GOT3 (cell line): ENCODE measurements at regions not wholly inside any gene's neighbourhood (a gene's known extent, or its start where the extent isn't known, plus 50 kb on each side); places are given as distances from the start of the nearest gene placed in this dataset.
"Not testable (repeated sequence)": the region's sequence is repeated elsewhere in the genome, so short reads cannot be mapped to it uniquely, and the experiment has no call there.

Source experiments
- DNase-seq: peaks from one replicate; lab custom pipeline; 2025; ENCODE audit warnings: mixed read lengths; lab: John Stamatoyannopoulos, UW

- no peak for DNase-seq
These were observed 636.7 kb downstream of the RFPL4B start for GRCh38 chr6:112983713-112984261.

DNA sequence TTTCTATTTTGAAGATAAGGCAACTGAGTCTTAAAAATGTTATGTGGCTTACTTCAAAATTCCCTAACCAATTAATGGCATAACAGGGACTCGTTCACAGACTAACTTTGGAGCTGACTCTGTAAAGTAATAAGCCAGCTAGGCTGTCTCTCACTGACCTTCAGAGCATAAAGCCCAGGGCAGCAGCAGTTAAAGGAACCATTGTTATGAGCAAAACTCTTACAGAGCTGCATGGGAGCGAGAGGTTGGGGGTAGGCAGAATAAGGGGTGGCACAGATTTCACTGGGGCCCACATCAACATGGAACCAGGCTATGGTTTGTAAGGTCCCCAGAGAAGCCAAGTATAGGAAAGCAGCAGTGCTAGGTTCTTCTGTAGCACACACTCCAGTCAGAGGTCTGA lies 637.8 kb downstream of the RFPL4B start:
- DNase-seq = no peak

GRCh38 chr6:112986321-112986720 lies 639.2 kb downstream of the RFPL4B start:
- DNase-seq = no peak

DNA sequence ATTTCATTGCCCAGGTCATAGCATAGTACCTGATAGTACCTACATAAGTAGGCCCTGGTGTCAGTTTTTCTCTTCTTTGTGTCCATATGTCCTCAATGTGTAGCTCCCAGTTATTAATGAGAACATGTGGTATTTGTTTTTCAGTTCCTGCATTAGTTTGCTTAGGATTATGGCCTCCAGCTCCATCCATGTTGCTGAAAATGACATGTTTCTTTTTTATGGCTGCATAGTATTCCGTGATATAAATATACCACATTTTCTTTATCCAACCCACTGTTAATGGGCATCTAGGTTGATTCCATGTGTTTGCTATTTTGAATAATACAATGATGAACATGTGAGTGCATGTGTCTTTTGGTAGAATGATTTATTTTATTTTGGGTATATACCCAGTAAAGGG lies 641.6 kb downstream of the RFPL4B start:
- no peak for DNase-seq

- no peak for DNase-seq
These were observed 643.8 kb downstream of the RFPL4B start for GRCh38 chr6:112990971-112991370.

DNA sequence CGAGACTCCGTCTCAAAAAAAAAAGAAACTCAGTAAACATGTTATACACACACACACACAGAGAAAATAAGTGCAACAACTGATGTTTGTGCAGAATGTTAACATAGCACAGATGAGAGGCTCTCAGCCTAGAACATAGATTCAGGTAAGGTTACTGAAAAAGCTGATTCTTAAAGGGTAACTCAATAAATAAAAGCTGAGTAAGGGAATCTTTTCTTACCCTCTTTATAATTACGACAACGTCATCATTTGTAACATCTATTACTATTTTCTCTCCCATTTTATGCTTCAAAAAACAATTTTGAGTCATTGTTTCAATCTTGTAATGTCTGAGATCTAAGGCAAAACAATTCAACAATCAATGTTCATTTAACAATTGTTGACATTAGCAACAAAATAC lies 644.8 kb downstream of the RFPL4B start:
- no peak for DNase-seq

- no peak for DNase-seq
These were observed 650.4 kb downstream of the RFPL4B start for GRCh38 chr6:112997421-112998085.

DNA sequence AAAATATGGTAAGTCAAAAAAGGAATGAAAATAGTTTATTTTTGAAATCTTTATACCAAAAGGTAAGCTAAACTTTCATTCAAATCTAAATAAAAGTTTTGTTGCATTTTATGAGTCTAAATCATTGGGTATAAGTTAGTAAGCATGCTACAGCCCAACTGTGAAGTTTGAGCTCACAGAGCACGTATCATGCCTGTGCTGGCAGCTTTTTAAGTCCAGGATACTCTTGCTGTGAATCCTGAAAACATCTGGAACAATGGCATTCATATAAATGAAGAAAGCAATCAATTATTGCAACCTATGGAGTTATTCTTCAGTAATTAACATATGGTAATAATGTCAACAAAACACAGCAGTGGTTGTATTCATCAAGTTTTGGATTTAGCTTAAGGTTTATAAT lies 656.9 kb downstream of the RFPL4B start:
- no peak for DNase-seq

DNA sequence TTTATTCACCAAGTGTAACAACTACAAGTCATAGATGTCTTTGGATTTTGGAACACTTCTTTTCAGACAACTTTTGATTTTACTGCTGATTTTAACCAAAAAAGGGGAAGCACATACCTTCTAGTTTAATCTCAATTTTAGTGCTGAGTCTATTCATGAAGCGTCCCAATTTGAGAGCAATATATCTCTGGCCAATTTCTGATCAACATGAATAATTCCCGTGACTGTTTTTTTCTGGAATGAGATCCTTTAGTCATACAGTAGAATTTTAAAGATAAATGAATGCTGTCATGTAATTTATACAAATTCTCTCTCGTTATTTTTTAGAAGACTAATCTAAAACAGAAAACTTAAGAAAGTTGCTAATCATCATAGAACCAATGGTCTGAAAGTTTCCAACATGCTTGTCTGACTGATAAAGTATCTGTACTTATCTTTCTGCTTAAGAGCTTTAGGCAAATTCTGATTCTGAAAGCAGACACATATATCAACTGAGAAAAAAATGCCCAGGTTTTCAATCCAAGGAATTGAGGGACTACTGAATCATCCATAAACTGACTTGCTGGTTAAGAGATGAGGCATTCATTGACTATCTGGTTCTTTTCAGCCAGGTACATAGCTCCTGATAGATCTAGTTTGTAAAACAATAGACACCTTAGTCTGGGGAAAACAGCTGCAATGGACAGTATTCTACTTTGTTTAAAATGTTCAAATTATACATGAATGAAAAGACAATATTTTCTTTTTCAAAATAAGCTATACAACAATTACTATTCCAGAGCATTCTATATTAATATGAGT lies 657.5 kb downstream of the RFPL4B start:
- no peak for DNase-seq

- DNase-seq = no peak
These were observed 659.4 kb downstream of the RFPL4B start for GRCh38 chr6:113006494-113006893.

GRCh38 chr6:113009682-113010081 lies 662.6 kb downstream of the RFPL4B start:
- no peak for DNase-seq

DNA sequence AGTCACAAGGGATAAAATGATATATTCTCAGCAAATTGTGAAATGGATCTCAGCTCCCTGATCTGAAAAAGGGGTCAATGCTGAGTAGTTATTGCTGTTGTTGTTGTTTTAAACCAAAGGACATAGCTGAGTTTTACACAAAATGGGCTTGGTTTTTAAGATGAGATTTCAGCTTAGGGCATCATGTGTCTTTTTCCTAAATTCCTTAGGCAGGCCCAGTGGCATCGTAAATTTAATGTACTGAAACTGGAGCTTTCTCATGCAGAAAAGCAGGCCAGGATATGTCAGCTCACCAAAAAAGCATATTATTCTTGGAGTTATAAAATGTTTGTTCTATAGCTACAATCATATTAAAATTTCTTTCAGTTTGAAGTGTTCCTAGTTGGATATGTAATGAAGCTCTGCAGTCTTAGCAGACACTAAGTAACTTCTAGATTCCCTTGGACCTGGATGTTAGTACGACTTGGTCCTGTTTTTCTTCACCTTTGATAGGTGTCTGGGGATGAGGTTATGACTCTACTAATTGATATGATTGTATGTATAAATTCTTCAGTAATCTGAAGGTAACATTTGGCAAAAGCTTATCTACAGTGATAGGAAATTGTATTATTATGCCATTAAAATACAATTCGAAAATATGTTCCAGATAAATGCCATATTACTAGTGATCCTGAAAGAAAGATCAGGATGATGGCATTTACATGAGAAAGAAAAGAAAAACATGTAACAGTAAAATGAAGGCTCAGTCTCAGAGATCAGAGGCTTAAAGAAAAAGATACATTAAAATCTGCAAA lies 663.3 kb downstream of the RFPL4B start:
- DNase-seq = no peak

DNA sequence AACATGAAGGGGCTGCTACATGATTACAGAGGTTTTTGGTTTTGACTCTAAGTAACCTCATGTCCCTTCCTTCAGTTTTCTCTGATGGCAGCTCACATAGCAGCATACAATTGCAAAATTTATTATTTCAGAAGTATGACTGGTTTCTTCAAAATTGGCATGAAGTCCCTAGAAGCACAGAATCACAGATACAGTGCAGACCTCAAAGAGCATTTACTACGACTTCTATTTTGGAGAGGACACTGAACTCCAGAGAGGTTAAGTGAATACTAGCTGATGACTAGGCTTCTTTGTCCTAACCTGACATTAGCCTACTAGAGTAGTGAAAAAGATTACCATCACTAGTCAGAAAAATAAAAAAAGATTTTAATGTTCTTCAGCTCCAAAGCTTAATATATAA lies 664.3 kb downstream of the RFPL4B start:
- DNase-seq = no peak

GRCh38 chr6:113011801-113012200 lies 664.7 kb downstream of the RFPL4B start:
- no peak for DNase-seq

DNA sequence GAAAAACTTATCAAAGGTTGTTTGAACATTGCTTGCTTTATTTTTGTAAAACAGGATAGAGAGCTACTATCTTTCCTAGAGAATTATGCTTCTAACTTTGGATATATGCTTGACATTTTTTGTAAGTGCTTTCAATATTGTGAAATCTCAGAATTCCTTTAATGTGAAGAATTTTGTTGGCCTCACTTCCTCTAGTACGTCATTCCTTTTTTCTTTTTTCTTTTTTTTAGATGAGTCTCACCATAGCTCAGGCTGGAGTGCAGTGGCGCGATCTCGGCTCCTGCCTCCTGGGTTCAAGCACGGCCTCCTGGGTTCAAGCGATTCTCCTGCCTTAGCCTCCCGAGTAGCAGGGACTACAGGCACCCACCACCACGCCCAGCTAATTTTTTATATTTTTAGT lies 668.1 kb downstream of the RFPL4B start:
- no peak for DNase-seq

DNA sequence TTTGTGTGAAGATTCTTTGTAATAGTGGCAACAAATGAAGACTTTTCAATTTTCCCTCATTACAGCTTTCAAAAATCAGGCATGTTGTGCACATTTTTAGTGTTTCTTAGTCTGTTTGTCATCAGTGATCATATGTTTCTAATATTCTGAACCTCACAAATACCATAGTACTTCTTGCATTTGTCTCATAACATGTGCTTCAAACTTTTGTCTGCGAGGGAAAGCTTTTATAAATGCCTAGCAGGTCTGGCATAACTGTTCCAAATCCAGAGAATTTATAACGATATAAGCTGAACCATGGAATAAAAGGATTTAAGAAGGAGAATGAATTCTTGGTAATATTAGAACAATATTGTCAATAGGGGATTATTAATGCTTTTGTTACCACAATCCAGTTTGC lies 670.2 kb downstream of the RFPL4B start:
- DNase-seq = no peak

DNA sequence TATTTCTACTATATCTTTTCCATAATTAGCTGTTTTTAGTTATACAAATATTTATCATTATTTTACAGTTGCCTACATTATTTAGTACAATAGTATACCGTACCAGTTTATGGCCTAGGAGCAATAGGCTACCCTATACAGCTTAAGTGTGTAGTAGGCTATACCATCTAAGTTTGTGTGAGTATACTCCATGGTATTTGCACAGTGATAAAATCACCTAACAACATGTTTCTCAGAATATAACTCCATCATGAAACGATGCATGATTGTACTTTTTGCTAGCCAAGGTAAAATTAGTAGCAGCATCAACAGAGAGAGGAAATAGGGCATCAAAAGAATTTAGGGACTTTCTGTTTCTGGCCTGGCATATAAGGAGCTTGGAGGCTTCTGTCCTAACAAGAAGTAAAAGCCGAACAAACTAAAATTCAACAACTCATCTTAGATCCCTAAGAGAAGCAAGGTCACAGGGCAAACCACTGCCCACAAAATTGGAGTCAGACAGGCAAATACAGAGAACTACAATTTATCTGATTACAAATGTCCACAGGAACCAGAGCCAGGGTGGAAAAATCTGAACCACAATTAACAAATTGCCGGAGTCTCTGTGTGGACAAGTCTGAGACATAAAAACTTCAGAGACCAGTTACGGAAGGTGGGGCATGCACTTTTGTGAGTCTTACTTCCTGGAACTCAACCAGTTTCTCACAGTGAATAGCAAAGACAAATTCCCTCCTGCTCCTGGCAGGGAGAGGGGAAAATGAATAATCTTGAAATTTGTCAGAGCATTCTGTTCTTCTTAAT lies 671.4 kb downstream of the RFPL4B start:
- no peak for DNase-seq

- DNase-seq = no peak
These were observed 672.0 kb downstream of the RFPL4B start for GRCh38 chr6:113019176-113019575.

DNA sequence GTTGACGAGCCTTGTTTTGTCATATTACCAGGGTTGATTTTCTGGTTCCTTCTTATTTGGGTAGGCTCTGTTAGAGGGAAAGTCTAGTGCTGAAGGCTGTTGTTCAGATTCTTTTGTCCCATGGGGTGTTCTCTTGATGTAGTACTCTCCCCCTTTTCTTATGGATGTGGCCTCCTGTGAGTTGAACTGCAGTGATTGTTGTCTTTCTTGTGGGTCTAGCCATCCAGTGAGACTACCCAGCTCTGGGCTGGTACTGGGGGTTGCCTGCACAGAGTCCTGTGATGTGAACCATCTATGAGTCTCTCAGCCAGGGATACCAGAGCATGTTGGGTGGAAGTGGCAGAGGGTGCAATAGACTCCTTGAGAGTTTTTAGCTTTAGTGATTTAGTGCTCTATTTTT lies 680.6 kb downstream of the RFPL4B start:
- DNase-seq = no peak

DNA sequence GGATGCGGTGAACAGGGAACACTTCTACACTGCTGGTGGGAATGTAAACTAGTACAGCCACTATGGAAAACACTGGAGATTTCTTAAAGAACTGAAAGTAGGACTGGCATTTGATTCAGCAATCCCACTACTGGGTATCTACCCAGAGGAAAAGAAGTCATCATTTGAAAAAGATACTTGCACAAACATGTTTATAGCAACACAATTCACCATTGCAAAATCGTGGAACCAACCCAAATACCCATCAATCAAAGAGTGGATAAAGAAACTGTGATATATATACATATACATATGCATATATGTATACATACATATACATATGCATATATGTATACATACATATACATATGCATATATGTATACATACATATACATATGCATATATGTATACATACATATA lies 682.0 kb downstream of the RFPL4B start:
- DNase-seq = not testable (repeated sequence)

DNA sequence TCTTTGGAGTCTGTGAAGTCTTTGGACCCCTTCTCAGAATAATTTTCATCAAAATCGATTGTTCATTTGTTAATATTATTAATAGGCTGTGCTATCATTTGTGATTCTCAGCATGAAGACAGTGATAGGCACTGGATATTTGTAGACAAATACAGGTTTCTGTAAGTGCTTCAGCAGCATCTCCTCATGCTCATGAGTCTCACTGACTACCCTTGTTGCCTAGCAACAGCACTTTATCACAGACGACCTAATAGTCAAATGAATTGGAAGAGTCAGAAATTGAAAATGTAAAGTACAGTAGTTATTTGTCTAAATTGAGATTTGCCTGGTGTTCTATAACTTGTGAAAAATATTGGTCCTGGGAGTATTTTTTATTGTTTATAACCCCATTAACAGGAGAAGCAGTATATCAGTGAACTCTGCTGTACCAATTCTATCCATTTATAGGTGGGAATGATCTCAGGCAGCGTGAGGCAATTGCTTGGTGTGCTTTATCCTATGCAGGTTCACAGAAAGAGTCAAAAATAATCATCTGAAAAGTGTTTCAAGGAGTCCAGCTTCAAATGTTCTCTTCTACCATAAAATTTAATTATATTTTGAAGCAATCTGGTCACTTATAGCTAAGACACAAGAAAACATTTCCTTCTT lies 684.6 kb downstream of the RFPL4B start:
- DNase-seq = no peak
